GM21390 (cell line): ENCODE measurements at regions not wholly inside any gene's neighbourhood (a gene's known extent, or its start where the extent isn't known, plus 50 kb on each side); places are given as distances from the start of the nearest gene placed in this dataset.
A peak's percentile ranks its signal among the peaks of the same experiment; 100 is the strongest.
"Not testable (repeated sequence)": the region's sequence is repeated elsewhere in the genome, so short reads cannot be mapped to it uniquely, and the experiment has no call there.

Source experiments
- ATAC-seq: cut with Tn5 transposase; IDR thresholded peaks from one replicate; pipeline ENCODE4 v1.9.1; 2021; ENCODE audit not compliant: unreplicated experiment

DNA sequence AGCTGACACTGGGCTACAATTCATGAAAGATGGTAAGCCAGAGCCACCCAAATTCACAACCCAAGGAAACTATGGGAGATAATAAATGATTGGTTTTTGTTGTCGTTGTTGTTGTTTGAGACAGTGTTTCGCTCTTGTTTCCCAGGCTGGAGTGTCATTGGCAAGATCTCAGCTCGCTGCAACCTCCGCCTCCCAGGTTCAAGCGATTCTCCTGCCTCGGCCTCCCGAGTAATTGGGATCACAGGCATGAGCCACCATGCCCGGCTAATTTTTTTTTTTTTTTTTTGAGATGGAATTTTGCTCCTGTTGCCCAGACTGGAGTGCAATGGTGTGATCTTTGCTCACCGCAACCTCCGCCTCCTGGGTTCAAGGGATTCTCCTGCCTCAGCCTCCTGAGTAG is 65.9 kb upstream of the METTL9 start:
- not testable (repeated sequence) for ATAC-seq

DNA sequence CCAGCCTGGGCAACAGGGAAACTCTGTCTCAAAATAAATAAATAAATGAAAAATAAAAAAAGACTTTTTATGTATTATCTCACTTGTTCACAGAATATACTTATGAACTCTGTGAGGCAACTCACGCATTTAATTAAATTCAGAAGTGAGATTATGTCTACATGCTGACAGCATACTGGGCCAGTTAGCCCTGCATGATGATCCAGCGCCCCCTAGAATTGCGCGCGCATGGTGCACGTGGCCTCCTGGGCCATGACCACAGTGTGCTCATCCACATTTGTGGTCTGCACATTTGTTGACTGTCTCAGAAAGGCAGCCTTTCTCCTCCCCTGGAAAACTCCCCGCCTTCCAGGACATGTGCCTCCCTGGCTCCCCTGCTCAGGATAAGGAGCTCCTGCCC is 64.8 kb upstream of the METTL9 start:
- not testable (repeated sequence) for ATAC-seq

DNA sequence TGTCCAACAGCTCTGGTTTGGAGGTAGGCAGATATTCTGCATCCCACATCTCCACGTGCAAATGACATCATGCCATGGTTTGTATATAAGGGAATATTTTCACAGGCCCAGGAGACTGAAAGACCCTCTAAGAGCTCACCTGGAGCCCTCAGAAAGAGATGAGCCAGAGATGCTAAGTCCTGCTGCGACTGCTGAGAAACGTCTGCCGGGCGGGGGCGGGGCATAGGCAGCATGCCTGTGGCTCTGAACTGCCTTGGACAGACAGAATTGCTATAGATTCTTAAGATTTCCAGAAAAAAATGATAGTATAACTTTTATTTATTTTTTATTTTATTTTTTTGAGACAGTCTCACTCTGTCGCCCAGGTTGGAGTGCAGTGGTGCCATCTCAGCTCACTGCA is 64.2 kb upstream of the METTL9 start:
- not testable (repeated sequence) for ATAC-seq

DNA sequence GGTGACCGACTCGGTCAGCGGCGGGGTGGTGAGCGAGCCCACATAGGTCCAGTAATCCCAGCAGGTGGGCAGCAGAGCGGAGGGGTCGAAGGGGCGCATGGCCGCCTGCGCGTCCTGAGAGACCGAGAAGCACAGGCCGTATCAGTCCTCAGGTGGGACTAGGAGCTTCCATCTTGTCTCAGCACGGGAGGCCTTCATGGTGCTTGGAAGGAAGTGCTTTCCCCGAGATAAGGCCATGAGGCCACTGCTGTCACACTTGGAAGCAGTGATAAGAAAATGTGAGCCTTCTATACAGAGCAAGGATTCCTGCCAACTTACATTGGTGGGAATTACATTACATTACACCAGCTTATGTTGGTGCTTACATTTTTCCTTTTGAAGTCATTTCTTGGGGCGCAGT is 62.6 kb upstream of the METTL9 start:
- not testable (repeated sequence) for ATAC-seq

DNA sequence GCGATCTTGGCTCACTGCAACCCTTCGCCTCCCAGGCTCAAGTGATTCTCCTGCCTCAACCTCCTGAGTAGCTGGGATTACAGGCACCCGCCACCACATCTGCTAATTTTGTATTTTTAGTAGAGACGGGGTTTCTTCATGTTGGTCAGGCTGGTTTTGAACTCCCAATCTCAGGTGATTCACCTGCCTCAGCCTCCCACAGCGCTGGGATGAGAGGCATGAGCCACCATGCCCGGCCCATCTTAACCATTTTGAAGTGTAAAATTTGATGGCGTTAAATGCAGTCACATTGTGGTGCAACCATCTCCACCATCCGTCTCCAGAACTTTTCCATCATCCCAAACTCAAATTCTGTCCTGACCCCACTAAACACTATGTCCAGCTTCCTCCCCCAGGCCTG is 61.8 kb upstream of the METTL9 start:
- ATAC-seq = not testable (repeated sequence)

DNA sequence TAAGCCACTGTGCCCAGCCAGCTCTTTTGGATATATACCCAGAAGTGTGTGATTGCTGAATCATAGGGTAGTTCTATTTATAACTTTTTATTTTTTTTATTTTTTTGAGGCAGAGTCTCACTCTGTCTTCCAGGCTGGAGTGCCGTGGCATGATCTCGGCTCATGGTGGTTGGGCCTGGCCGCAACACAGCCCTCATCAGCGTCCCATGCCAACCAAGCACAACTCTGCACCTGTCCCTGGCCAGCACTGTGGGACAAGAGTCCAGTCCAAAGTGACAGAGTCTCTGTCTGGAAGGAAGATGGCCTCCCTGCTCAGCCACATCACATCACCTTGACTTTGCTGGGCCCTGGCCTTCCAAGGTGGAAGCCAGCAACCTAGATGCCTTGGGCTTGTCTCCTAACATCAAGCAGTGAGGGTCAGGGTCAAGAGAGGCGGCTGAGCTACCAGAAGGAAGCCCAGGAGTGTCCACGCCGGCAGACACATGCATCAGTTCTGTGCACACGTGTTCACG is 60.2 kb upstream of the METTL9 start:
- ATAC-seq = not testable (repeated sequence)

DNA sequence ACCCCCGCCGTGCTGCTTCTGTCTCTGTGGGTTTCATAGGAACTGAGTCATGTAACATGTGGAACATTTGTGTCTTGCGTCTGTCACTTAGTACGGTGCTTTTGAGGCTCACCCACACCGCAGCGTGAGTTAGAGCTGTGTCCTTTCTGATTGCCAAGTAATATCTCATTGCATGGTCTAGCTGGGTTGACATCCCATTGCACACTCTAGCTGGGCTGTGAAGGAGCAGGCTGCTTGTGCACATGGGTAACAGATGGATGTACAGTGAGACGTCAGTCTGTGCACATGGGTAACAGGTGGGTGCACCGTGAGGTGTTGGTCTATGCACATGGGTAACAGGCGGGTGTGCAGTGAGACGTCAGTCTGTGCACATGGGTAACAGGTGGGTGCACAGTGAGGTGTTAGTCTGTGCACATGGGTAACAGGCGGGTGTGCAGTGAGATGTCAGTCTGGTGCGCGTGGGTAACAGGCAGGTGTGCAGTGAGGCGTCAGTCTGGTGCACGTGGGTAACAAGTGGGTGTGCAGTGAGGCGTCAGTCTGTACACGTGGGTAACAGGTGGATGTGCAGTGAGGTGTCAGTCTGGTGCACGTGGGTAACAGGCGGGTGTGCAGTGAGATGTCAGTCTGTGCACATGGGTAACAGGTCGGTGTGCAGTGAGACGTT is 58.5 kb upstream of the METTL9 start:
- peak; percentile 59 for ATAC-seq

DNA sequence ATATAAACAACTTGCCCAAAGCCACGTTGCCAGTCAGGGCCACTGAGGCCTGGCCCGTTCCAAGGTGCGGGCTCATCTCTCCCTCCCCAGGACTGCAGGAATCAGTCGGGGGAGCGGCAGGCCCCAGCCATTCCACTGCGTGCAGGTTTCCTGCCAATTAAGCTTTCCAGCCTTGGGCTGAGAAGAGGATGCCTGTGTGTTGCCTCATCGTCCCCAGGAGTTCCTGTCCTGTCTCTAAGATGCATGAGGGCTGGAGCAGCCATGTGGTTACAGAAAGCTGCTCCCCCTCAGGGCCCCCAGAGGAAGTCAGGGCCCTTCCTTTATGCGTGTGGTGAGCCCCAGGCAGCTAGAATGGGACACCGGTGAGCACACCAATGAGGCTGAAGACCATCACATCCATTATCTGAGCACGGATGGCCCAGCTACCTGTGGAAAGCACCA is 57.7 kb upstream of the METTL9 start:
- peak; percentile 51 for ATAC-seq

DNA sequence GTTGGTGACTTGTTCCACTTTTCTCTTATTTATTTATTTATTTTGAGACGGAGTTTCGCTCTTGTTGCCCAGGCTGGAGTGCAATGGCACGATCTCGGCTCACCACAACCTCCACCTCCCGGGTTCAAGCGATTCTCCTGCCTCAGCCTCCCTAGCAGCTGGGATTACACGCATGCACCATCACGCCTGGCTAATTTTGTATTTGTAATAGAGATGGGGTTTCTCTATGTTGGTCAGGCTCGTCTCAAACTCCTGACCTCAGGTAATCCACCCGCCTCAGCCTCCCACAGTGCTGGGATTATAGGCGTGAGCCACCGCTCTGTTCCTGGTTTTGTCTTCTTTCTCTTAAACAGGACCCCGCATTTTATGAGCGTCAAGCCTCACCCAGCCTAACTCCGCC is 57.3 kb upstream of the METTL9 start:
- ATAC-seq = not testable (repeated sequence)

DNA sequence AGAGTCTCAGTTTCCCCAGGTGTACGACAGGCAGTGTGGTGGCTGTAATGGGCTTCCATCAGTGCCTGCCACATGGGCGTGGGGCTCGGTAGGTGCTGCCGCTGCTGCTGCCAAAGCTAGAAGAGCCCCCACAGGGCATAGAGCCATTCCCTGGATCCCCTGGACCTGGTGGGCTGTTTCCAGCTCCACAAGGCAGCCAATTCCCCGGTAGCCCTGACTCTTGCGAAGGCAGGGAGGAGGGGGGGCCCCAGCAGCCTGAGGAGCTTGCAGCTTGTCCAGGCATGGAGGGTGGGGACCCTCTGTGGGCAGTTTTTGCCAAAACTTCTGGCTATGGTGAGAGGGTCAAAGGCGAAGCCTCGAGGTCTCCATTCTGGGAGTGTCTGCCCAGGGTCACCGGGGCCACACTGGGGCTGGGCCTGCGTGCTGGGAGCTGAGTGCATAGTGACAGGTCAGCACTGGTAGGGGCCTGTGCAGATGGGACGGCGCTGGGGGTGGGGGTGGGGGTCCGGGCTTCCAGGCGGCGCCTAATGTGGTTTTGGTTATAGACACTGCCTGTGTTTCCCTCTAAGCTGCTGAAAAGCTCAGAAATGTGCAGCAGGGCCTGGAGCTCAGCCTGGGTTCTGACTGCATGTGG is 56.8 kb upstream of the METTL9 start:
- ATAC-seq = not testable (repeated sequence)

DNA sequence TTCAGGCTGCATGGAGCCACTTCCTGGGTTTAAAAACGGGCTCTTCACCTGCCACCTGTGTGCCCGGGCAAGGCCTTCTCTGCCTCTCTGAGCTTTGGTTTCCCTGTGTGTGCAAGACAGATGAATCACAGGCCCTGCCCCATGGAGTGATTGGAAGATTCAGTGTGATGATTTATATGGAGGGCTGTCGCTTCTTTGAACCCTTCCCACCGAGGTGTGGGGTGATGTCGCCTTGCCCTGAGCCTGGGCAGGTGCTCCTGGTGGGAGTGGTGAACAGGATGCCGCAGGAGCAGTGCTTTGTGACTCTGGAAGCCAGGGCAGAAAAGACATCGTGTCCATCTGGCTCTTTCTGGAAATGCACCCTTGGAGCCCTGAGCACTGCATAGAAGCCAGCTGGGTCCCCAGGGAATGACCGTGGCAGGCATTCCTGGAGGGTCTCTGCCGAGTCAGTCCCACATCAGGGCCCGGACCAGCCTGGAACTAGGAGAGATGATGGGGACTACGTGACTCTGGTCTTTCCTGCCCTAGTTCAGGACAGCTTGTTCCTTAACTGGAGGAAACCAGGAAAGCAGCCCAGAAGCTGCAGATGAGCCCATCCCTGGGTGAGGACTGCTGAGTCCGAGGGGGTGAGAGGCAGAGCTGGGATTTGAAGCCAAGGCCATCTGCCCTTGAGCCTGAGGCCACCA is 56.1 kb upstream of the METTL9 start:
- not testable (repeated sequence) for ATAC-seq

DNA sequence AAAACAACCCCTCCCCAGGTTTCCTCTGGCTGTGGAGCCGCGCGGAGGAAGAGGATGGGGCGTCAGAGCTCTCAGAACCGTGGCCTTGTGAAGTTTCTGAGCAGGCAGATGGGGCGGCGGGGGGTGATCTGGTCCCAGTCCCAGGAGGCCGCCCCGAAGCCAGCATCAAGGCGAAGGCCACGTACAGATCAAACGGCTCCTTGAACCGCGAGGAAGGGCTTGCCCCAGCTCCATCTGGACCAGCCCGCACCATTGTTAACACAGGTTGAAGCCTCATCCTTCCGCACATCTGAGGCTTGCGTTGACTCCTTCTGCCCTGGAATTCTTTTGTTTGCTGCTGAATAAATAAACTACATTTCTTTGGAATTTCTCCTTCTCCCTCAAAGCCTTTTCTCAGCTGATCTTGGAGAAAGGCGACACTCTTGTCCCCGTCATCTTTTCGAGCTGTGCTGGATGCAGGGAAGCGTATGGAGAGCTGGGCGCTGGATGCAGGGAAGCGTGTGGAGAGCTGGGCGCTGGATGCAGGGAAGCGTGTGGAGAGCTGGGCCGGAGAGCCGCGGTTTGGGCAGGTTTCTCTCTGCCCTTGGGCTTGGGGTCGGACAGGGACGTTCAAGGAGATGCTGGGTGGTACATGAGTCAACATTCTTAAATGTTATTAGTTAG is 53.6 kb upstream of the METTL9 start:
- ATAC-seq = not testable (repeated sequence)

DNA sequence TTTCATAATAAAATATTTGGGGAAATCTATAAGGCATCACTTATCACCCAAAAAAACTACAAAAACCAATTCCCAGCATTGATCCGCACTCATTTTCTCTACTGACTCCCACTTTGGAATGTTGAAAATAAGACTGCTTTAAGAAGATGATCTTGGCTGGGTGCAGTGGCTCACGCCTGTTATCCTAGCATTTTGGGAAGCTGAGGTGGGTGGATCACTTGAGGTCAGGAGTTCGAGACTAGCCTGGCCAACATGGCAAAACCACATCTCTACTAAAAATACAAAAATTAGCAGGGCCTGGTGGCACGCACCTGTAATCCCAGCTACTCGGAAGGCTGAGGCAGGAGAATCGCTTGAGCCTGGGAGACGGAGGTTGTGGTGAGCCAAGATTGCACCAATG is 50.0 kb upstream of the METTL9 start:
- ATAC-seq = not testable (repeated sequence)
